ENCODE measurements at regions not wholly inside any gene's neighbourhood (a gene's known extent, or its start where the extent isn't known, plus 50 kb on each side); places are given as distances from the start of the nearest gene placed in this dataset.

DNA sequence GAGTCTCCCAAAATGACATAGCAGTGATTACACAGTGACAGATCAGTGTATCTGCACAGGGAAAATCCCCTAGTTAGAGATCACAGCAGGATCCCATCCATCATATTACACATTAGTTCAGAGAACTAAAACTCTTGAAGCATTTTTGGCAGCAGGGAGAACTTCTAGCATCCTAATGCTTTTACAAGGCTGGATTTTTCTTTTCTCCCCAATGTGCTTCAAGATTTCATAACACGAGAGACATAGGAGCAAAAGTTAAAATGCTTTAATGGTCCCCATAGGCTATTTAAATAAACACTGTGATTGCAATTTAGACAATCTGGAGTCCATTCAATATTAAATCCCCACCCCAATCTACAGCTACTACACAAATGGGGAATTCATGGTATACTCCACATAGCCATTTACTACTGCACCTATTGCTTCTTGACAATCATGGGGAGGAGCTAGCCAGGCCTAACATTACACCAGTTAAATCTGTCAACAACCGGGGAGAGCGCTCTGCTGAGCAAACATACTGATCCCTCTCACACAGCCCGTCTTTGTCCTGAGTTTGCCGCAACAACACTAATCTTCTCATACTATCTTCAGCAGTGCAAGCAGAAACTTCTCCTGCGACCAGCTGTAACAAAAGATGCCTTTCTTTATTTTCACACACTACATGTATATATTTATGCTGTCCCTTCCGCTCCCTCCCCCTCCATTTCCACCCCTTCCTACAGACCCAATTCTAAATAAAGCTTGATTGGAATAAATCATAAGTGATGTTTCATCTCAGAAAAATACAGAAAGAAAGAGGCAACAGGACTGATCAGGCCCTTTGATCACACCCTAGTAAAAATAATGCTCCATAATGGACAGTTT is 120.3 kb upstream of the SOX5 start:
- no peak for DNase-seq

DNA sequence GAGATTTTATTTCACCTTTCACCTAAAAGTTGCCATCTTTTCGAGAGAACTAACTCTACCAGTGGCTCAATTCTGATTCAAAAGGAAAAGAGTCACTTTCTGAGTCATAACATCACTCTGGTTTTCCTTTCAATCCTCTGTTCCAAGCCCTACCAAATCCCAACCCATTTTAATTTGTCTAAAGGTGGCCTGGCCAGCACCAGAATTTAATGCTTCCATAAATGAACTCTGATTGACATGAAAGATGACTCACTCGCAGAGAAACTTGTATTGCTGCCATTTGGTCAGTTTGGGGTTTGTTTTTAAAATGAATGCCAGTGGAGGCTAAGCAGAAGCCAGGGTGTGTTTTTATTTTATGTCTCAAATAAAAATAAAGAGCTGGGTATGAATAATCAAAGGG is 117.4 kb upstream of the SOX5 start:
- peak; percentile 51 for DNase-seq

DNA sequence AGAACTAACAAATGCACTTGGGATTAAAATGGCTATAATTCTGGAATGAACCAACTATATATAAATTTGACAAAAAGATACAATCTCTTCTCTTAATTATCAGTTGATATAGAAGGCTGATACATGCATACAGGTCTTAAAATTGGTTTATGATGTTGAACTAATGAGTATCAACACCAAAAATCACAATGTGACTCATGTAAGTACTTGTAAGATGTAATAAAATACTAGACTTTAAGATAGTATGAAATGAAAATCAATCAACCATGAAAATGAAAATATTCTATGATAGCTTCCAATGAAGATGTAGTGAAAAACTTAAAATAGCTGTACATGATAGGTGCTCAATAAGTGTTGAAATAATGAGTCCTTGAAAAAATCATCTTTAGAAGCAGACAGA is 116.6 kb upstream of the SOX5 start:
- no peak for DNase-seq

DNA sequence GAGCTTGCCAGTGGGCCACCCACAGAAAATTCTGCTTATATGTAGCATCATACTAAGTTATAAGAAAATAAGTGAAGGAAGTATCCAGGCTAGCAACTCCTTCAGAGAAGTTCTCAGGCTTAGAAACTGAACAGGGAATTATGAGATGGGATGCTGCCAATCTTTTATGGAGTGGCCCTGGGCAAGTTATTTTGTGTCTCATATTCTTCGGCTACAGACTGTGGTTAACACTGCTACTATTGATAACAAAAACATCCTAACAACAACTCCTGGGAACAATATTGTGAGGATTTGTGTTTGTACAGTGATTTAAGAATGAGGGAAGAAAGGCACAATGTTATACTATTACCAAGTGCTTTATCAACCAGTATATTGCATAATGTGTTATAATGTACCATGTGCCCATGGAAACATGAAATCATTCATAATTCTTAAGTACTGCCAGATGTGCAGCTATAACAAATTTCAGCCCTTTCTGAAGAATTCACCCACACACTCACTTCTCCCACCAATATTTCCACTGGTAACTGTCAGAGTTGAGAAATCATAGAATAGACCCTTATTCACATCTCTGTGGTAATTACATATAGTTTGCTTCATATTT is 113.3 kb upstream of the SOX5 start:
- no peak for DNase-seq

DNA sequence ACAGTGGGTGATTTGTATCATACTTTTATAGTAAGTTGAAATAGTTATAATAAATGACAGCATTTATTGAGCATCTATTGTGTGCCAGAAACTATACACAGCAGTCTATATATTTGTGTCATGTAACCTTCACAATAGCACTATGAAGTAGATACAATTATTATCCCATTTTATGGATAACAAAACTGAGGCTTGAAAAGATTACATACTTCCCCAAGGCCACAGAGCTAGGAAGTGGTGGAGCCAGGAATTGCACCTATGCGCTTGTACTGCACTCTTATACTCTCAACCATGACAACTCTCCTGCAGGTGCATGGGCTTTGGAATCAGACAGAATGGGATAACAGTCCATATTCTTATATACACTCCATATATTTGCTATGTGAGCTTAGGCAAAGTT is 110.6 kb upstream of the SOX5 start:
- DNase-seq, result no peak

DNA sequence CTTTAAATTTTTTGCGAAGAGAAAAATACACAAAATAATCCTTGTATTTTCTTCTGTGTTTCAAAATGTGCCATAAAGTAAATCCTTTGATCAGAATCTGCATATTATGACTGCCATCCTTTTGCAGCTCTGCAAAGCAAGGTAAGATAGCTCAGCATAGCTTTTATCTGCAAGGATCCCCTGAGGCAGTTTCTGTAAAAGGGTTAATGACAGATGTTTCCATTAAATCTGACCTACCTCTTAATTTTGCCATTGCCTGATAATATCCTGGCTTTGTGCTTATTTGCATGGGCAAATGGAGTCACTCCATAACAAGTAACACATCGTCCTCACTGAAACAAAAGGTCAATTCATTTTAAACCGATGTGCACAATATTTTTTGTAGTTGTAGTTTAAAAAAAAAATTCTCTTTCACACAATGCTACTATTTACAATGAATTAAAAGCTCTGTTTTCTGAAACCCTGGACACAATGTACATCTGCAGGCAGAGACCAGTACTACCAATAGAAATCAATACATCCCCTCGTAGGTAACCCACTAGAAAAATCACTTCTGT is 108.5 kb upstream of the SOX5 start:
- DNase-seq, result no peak

DNA sequence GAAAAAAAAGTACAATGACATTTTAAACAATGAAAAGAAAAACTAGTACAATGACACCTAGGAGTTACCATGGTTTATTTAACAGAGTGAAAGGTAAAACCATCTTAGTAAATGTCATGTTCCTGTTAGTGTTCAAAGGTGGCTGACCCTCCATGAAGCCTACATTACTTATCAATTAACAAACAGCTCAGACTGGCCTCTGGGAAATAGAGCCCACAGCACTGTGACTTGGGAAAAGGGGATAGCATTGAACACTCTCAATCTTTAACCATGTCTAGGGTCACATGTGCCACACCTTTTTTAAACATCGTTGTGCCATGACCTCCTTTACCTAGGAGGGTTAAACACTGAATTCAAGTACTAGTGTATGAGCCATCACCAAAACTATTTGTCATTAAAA is 106.3 kb upstream of the SOX5 start:
- DNase-seq, result no peak

DNA sequence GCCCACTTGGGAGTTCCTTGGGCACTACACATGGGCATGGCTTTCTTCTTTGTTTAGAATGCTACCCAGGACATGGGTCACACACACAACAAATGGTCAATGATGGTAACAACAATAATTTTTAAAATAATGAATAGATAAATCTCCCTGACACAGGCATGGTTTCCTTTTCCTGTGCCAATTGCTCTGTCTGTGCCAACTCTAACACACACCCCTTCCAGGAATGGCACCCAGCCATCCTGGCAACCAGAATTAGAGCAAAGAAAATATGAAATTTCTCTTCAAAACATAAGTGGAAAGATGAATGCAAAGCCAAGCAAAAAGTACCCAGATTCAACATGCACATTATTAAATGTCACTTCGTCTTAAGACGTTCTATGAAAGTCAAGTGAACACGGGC is 104.9 kb upstream of the SOX5 start:
- no peak for DNase-seq

DNA sequence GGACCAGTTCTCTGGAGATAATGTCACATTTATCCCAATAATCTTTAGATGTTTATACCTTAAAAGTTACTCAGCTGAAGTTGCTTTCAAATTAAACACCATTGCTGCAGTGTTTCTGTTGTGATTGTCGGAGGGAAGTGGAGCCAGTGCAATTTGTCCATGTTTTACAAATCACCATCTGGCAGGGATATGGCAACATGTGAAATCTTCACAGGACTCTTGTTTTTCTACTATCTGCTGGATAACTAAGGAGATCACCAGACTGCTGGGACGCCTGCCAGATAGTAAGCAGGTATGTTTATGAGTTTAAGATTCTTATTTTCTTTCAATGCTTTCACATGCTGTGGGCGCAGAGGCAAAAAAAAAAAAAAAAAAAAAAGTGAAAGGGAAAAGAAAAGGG is 100.3 kb upstream of the SOX5 start:
- DNase-seq, result no peak

DNA sequence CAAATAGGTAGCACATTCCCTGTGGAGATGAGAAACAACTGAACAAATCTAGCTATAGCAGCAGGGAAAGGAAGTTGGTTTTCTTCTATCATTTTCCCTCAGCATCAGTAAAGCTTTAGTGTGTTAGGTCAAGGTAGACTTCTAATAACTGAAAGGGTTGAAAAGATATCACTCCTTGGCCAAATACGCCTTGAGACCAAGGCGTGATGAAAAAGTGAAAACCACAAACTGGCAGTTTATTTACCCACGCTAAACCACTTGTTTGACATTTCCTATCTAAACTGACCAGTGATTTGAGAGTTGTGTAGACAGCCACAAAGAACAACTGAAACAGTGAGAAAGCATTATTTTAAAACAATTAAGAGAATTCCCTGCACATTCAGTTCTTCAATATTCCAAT is 99.6 kb upstream of the SOX5 start:
- no peak for DNase-seq

DNA sequence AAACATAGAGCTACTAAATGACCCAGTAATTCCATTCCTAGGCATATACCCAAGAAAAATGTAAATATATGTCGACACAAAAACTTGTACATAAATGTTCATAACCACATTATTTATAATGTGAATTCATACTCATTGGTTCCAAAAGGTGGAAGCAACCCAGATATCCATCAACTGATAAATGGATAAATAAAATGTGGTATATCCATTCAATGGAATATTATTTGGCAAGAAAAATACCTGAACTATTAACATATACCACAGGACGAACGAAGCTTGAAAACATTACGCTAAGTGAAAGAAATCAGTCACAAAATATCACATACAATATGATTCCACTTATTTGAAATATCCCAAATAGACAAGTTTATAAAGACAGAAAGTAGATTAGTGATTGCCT is 99.0 kb upstream of the SOX5 start:
- DNase-seq, result no peak

DNA sequence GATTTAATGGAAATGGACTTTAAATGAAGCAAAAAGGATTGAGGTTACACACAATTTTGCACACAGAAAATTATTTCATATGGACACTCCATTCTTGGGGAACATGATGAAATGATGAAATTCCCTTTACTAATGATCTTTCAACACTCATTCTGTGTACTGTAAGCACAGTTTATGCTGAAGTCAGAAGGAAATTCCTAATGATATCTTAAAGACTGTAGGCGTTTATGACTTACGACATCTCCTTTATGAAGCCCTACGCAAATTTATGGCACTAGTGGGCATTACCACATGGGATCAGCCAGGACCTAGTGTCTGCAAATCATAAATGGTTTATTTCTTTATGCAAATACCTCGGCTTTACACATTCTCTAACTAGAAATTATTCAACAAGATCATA is 97.9 kb upstream of the SOX5 start:
- no peak for DNase-seq

DNA sequence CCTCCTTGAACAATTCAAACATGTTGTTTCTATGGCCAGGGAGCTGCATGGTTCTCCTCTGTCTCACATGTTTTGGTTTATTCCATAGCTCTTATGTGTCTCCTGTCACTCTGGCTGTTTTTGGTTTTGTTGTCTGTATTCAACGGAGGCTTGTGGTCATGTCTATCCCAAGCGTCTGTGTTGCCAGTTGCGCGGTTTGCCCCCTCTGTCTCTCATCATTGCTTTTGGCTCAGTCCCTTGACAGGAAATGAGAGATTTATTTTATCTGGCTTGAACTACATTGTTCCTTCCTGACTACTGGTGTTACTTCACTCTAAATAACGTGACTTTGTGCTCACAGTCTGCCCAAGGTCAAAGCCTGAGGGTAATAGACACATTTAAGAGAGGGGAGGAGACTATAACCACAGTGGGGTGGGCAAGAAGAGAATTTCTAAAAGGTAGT is 96.4 kb upstream of the SOX5 start:
- peak; percentile 46 for DNase-seq

DNA sequence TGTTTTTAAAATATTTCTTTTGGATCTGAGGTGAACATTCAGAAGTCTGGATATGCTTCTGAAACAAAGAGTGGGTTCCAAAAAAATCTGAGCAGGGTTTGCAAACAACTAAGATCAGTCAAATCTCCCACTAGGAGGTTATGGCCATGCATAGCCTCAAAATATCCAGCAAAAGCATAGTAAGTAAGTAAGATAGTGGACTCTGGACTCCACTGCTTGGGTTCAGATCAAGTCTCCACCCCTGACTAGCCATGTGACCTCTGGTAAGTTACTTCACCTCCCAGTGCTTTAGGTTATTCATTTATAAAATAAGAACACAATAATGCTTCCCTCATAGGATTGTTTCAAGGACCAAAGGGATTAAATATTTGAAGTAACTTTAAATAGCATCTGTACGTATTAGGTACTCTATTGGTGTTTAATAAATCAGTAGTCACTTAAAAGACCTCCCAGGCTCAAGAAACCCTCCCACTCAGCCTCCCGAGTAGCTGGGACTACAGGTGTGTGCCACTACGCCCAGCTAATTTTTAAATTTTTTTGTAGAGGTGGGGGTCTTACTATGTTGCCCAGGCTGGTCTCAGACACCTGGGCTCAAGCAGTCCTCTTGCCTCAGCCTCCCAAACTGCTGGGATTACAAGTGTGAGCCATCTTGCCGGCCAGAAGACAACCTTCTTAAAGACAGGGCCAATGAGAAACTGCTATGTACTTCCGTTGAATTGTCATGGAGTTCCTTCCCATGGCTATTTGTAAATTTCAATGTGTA is 95.7 kb upstream of the SOX5 start:
- DNase-seq, result no peak

DNA sequence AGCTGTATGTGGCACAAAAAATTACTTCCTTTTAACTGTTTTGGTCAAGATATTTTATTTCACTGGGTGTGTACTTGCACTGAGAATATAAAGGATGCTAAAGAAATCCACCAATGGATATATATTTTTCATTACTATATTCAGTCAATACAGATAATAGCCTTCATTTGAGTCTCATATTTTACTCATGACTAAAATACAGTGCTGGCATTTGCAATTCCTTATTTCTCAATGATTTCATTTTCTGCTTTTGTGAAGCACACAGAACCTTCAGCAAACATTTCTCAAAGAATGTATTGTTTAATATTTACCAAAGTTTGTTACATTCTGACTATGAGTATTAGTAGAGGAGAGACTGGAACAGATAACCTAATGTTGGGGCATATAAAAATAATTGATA is 93.2 kb upstream of the SOX5 start:
- no peak for DNase-seq

DNA sequence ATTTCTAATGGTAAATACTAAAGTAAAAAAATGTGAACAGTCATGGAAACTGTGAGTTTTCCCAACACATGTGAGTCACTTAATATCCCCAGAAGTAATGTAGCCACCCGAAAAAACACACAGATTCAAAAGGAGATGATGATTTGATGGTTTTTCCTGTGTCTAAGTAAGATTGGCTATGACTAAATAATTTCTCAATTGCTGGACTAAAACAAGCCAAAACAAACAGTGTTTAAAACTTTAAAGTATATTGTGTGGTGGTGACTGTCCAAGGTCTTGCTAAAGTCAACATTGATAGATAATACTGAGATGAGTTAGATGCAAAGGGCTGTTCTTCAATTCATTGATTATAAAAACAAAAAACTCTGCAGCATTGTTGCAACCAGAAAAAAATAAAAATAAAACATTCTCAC is 89.6 kb upstream of the SOX5 start:
- DNase-seq, result no peak

DNA sequence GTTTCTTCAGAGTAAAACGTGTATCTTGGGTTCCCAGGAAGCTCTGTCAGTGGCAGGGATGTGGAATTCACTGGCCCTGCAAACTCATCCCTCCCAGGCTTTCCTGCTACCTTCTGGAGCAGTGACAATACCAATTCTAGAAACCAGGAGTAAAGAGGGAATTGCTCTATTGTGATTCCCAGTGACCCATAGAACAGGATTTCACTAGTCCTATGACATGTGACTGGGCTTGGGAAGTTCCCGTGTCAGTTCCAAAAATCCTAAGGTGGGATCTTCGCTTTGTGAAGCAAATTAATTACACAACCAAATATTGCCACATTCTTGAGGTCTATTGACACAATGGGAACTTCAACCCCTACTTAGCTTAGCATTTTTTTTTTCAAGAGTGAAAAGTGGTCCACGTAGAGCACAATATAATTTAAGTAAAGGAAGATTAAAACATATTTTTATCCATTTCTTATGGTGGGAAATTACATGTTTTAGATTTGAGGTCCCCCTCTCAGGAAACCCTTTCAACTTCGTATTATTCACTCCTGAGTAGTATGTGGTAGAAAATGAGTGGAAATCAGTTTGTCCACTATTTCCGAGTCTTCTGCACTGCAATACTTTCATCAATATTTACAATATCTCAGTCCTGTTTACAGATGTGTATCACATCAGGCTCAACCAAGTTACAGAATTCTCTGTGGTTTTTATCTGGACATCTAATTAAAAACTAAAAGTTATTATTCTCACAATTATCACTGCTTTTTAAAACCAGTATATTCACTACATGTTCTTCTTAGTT is 88.9 kb upstream of the SOX5 start:
- DNase-seq, result no peak

DNA sequence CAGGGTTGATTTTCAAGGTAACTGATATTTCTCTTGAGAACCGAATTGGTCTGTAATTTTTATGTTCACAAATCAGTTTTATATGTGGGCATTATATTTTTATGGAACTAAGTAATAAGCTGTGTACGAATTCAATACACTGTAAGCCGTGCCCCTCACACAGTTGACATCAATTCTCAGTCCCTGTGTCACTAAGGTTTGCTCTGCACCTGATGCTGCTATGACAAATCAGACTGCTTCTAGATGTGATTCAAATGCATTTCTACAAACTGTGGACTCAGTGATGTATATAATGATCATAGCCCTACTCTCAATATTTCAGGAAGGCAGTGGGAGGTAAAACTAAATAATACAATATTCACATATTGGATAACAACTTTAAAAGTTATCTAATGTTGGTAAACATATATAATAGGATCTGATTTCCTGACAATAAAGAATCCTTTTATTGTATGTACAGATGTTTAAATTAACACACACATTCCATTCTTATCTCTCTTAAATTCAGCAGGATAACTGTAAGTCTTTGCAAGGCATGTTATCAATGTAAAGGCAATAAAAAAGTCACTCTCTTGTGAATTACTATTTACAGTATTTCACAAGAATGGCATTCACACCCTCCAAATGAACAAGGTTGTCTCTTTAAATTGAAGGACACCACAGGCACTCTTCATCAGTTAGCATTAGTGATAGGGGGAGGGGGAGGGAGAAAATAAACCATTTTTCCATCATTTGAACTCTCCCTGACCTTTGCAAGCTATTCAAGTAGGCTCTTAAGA is 87.2 kb upstream of the SOX5 start:
- no peak for DNase-seq

DNA sequence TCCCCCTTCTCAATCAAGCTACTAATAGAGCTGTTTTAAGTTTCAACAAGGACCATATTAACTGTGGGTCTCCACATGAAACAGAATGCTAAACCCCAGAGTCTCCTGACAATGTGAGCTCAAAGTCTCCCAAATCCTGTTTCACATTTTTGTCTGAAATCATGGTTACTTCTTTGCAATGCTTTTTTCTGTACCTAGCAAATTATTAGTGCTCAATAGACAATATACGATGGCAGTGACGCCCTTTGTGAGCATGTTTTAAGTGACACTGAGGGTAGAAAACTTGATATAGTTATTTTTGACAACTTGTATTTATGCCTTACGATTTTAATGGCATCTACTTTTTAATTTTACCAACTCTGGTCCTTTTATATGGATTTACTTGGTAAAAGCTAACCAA is 85.4 kb upstream of the SOX5 start:
- no peak for DNase-seq

DNA sequence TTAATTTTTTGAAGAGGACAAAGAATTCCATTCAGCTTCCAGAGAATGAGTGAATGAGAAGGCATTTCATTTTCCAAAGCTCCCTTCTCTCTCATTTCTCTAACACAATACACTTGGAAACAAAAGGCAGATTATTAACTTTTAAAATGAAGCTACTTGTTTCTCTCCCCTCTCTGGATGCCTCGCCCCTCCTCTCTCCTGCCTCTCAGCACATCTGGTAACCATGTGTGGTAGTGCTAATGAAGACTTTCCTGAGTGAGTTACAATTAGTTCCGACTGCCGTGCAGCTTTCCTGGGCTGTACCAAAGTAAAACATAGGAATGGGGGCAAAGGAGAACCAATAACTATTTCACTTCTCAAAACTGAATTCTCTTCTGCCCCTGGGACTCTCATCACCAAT is 84.7 kb upstream of the SOX5 start:
- DNase-seq, result no peak

DNA sequence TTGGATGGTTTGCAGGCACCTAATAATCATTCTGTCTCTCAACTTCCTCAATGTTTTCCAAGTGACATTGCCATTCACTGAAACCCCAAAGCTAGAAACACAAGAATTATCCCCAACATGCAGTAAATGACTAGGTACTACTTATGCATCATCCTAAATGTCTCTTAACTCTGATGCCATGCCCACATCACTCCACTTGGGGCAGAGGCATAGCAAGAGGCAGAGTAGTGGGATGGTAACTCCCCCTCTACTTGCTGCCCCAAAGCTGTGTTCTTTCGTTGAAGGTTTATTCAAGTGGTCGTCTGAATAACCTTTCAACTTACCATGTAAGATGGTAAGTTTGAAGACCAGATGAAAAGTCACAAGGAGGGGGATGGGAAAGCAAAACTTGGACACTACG is 77.9 kb upstream of the SOX5 start:
- no peak for DNase-seq
